Activated CD4-positive, alpha-beta T cell treated with anti-CD3 and anti-CD28 coated beads for 48 hours (primary cell): ENCODE measurements at regions not wholly inside any gene's neighbourhood (a gene's known extent, or its start where the extent isn't known, plus 50 kb on each side); places are given as distances from the start of the nearest gene placed in this dataset.

Experiments used
- DNase-seq: peaks from one replicate; pipeline ENCODE4 v3.0.0-alpha.2; 2020

GRCh38 chr6:10235344-10235743, 179.5 kb downstream of the TFAP2A start:
- no peak for DNase-seq

- DNase-seq = no peak
Observed at GRCh38 chr6:10230531-10230930, 184.3 kb downstream of the TFAP2A start.

- no peak for DNase-seq
Observed at GRCh38 chr6:10223841-10224240, 191.0 kb downstream of the TFAP2A start.

- DNase-seq = no peak
Observed at GRCh38 chr6:10221178-10221577, 193.7 kb downstream of the TFAP2A start.

- DNase-seq = no peak
Observed at GRCh38 chr6:10219510-10219909, 195.4 kb downstream of the TFAP2A start.

- DNase-seq = no peak
Observed at GRCh38 chr6:10217111-10217510, 197.8 kb downstream of the TFAP2A start.

- DNase-seq = no peak
Observed at GRCh38 chr6:10215326-10216110, 199.4 kb downstream of the TFAP2A start.

GRCh38 chr6:10210052-10210451, 204.8 kb downstream of the TFAP2A start:
- DNase-seq = no peak

- DNase-seq = no peak
Observed at GRCh38 chr6:10205892-10206291, 209.0 kb downstream of the TFAP2A start.

- no peak for DNase-seq
Observed at GRCh38 chr6:10205120-10205519, 209.8 kb downstream of the TFAP2A start.

GRCh38 chr6:10203651-10204050, 211.2 kb downstream of the TFAP2A start:
- no peak for DNase-seq

GRCh38 chr6:10202581-10202980, 212.3 kb downstream of the TFAP2A start:
- no peak for DNase-seq

GRCh38 chr6:10201606-10202510, 213.0 kb downstream of the TFAP2A start:
- DNase-seq = no peak

- DNase-seq = no peak
Observed at GRCh38 chr6:10196090-10196489, 218.8 kb downstream of the TFAP2A start.

GRCh38 chr6:10194816-10195672, 219.8 kb downstream of the TFAP2A start:
- no peak for DNase-seq

GRCh38 chr6:10193321-10193720, 221.6 kb downstream of the TFAP2A start:
- DNase-seq = no peak

- no peak for DNase-seq
Observed at GRCh38 chr6:10190042-10190441, 224.8 kb downstream of the TFAP2A start.

GRCh38 chr6:10184371-10185227, 230.3 kb downstream of the TFAP2A start:
- DNase-seq = no peak

GRCh38 chr6:10180138-10181074, 234.5 kb downstream of the TFAP2A start:
- DNase-seq = no peak

- DNase-seq = no peak
Observed at GRCh38 chr6:10177704-10178103, 237.2 kb downstream of the TFAP2A start.

GRCh38 chr6:10175362-10175761, 239.5 kb downstream of the TFAP2A start:
- no peak for DNase-seq
